NCI-H345 treated with DMSO at 0.1 percent for 48 hours (cell line): ENCODE measurements at regions not wholly inside any gene's neighbourhood (a gene's known extent, or its start where the extent isn't known, plus 50 kb on each side); places are given as distances from the start of the nearest gene placed in this dataset.

Source experiments
- DNase-seq: peaks from one replicate; lab custom pipeline; 2025; ENCODE audit not compliant: unreplicated experiment; lab: John Stamatoyannopoulos, UW

DNA sequence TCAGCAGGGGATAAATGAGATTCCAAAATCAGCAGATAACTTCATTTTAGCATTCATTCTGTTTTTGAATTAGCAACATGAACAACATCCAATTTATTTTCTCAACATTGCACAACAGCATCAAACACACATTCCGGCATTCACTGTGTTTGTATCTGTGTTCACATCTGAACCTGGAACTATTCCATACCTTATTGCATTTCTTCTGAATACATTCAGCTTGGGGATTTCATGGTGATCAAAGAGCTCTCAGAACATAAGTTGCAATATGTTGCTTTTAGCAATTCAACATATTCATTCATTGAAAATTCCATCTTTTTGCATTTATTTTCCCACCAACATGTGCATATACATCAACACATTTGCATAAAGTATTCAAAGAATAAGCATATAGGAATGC lies 1431.7 kb upstream of the PIK3C3 start:
- DNase-seq: no peak

DNA sequence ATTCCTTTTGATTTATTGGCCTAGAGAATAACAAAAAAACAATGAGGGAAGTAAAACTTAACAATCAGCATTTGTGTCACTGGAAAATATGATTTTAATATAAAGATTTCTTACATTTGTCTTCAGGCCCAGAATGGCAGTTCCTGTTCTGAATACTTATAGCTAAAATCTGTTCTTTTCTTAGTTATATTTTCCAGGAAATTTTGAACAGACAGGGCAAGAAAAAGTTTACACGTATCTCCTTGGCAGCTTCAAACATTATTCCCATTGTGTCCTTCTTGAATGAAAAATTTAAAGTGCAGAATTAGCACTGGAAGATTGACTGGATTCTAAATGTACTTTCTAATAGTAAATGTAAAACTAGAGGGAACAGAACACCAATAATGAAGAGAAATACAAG lies 1454.0 kb upstream of the PIK3C3 start:
- no peak for DNase-seq

- DNase-seq: no peak
These were observed 1460.4 kb upstream of the PIK3C3 start for GRCh38 chr18:40494603-40495002.

GRCh38 chr18:40493316-40493715 lies 1461.7 kb upstream of the PIK3C3 start:
- DNase-seq: no peak

GRCh38 chr18:40489301-40489700 lies 1465.7 kb upstream of the PIK3C3 start:
- DNase-seq: no peak

DNA sequence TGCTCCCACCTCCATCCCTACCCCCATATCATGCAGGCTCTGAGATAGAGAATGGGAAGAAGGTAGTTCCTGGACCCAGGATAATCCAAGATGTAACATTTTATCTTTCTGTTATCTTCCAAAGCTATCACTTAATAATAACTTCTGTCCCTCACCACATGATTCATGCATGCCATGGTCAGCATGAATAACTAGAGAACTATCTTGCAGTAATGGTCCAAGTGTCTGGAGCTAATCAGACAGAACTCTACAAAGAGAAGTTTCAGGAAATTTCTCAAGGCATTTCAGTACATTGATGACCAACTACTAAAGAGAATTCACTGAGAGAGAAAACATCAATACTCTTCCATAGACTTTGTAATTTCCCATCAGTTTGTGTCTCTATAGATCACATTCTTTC lies 1469.7 kb upstream of the PIK3C3 start:
- DNase-seq: no peak

- no peak for DNase-seq
These were observed 1481.6 kb upstream of the PIK3C3 start for GRCh38 chr18:40473221-40474029.

GRCh38 chr18:40470723-40471122 lies 1484.3 kb upstream of the PIK3C3 start:
- DNase-seq: no peak

- no peak for DNase-seq
These were observed 1485.2 kb upstream of the PIK3C3 start for GRCh38 chr18:40469851-40470250.

DNA sequence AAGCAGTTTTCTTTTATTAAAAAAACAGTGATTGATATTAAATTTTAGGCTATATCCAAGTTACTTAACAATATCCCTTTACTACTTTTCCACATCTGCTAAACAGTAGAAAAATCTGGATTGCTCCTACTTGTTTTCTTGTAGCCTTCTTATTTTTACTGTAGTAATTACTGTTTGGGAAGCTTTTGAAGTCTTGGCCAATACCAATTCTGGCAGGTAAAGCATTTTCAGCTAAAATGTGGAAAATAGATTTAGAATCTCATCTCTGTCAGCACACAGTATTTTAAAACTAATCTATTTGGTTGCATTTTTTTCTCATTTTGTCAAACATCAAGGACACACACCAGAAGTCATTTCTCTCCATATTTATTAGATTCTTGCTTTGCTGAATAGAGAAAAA lies 1485.7 kb upstream of the PIK3C3 start:
- no peak for DNase-seq

- no peak for DNase-seq
These were observed 1491.0 kb upstream of the PIK3C3 start for GRCh38 chr18:40464032-40464431.

DNA sequence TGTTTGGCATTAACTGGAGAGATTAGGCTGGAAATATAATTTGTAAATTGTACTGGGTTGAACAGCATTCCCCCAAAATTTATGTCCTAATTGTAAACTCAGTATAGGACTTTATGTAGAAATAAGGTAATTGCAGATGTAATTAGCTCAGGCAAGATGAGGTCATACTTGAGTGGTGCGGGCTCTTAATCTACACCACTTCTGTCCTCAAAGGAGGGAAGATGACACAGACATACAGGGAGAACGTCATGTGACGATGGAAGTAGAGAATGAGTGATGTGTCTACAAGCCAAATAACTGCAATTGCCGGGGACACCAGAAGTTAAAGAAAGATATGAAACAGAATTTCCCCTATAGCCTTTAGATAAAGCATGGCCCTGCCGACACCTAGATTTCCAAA lies 1501.1 kb upstream of the PIK3C3 start:
- no peak for DNase-seq

GRCh38 chr18:40452599-40452998 lies 1502.4 kb upstream of the PIK3C3 start:
- DNase-seq: no peak

DNA sequence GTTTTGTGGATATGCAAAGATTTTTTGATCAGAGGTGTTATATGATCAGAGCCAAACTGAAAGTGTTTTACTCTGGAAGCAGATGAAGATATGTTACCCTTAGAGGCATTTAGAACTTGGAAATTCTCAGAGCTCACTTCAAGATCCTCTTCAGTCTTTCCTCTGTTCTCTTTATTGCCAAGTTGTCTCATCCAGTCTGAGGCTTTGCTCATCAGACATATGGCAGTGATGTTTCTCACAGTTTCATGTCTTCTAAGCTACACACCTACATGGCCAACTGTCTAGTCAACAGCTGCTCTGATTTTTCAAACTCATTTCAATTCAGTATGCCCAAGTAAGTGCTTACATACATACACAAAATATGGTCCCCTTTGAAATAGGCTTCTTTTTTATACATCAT lies 1504.3 kb upstream of the PIK3C3 start:
- DNase-seq: no peak

- no peak for DNase-seq
These were observed 1507.2 kb upstream of the PIK3C3 start for GRCh38 chr18:40447820-40448219.

- no peak for DNase-seq
These were observed 1514.9 kb upstream of the PIK3C3 start for GRCh38 chr18:40440088-40440487.

DNA sequence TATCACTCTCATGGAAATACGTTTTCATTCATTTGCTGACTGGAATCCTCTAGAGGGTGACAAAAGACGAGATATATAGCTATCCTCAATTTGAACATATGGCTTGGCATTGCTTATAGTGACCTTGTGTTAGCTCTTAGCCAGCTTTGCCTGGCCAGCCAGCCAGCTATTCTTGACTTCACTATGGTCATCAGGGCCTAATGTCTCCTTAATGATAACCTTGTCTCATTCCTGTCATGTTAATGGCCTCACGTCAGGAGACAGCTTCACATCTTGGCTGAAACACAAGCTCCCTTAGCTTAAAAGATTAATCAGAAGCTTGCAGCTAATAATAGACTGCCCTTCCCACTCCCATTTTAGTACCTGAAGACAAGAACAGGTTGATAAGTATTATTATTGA lies 1517.5 kb upstream of the PIK3C3 start:
- no peak for DNase-seq

DNA sequence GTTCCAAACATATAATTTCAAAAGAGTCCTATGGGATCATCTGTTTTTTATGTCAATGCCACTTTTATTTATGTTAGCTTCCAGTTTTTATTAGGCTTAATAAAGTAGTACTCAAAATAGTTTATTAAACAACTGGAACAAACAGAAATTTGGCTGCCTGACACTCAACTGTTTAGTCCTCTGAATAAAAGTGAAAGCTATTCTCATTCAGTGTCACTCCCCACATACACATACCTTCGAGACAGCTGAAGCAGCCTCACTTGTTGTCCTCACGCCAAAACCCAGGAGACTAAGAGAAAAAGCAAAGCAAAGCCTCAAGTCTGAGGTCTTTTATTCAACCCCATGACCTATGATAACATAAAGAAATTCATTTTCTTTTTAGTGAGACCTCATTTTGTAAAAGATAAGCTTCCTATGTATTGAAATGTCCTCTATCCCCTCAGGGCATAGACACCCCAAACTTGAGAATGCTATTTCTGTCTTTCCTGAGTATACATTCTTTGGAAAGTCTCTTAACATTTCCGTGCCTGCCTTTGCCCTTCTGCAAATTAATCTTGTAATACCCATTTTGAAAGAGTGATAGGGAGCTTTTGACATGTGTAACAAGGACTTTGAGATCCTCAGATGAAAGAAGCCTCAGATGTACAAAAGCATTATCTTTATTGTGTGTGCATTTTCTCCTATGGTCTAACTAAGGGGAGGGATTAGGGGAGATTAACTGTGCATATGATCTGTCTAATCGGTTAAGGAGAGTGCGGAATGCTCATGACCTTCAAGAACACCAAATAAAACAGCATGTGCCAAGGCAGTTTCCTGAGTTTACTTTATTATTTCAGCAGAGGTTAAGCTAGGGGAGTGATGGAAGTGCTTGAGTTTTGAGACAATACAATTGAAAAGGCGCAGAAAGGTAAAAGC lies 1523.7 kb upstream of the PIK3C3 start:
- no peak for DNase-seq

GRCh38 chr18:40423291-40423690 lies 1531.7 kb upstream of the PIK3C3 start:
- no peak for DNase-seq

GRCh38 chr18:40420675-40421074 lies 1534.4 kb upstream of the PIK3C3 start:
- no peak for DNase-seq

- no peak for DNase-seq
These were observed 1537.5 kb upstream of the PIK3C3 start for GRCh38 chr18:40417501-40417900.

DNA sequence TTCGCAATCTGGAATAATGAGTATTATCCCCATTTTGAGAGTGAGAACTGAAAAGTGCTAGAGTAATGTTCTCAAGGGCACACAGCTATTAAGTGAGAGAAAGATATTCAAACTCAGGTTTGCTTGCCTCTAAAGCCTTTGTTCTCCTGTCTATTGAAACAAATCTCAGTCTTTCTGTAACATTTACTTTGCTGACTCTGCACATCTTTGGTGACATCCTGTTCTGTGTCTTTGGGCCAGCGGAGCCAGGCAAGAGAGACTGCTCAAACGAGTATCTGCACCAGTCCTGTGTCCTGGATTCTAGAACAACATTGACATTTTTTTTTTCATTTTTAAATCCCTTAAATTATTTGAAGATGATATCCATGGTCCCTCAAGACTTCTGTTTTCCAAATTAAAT lies 1539.2 kb upstream of the PIK3C3 start:
- no peak for DNase-seq
